ENCODE measurements at regions not wholly inside any gene's neighbourhood (a gene's known extent, or its start where the extent isn't known, plus 50 kb on each side); places are given as distances from the start of the nearest gene placed in this dataset.
A peak's percentile ranks its signal among the peaks of the same experiment; 100 is the strongest.

- no peak for DNase-seq
These were observed 194.5 kb upstream of the TSC22D2 start for GRCh38 chr3:150213577-150213976.

GRCh38 chr3:150210461-150211110 lies 197.5 kb upstream of the TSC22D2 start:
- no peak for DNase-seq

- no peak for DNase-seq
These were observed 204.8 kb upstream of the TSC22D2 start for GRCh38 chr3:150203273-150203672.

GRCh38 chr3:150202711-150203110 lies 205.4 kb upstream of the TSC22D2 start:
- DNase-seq = no peak

- no peak for DNase-seq
These were observed 213.1 kb upstream of the TSC22D2 start for GRCh38 chr3:150194957-150195356.

- no peak for DNase-seq
These were observed 213.6 kb upstream of the TSC22D2 start for GRCh38 chr3:150194513-150194912.

GRCh38 chr3:150184426-150185071 lies 213.9 kb upstream of the PFN2 start:
- DNase-seq = no peak

- DNase-seq = peak; percentile 21
These were observed 213.2 kb upstream of the PFN2 start for GRCh38 chr3:150183678-150184425.

- DNase-seq = no peak
These were observed 209.6 kb upstream of the PFN2 start for GRCh38 chr3:150180334-150180733.

GRCh38 chr3:150179330-150179729 lies 208.6 kb upstream of the PFN2 start:
- DNase-seq = no peak

GRCh38 chr3:150177673-150178381 lies 207.1 kb upstream of the PFN2 start:
- no peak for DNase-seq

GRCh38 chr3:150174179-150174578 lies 203.5 kb upstream of the PFN2 start:
- DNase-seq = no peak

GRCh38 chr3:150172356-150172755 lies 201.7 kb upstream of the PFN2 start:
- no peak for DNase-seq

GRCh38 chr3:150170852-150171520 lies 200.3 kb upstream of the PFN2 start:
- DNase-seq = no peak

- no peak for DNase-seq
These were observed 198.7 kb upstream of the PFN2 start for GRCh38 chr3:150169330-150169940.

- no peak for DNase-seq
These were observed 198.0 kb upstream of the PFN2 start for GRCh38 chr3:150168698-150169097.

GRCh38 chr3:150165396-150166094 lies 194.8 kb upstream of the PFN2 start:
- DNase-seq = no peak

GRCh38 chr3:150161011-150161410 lies 190.3 kb upstream of the PFN2 start:
- DNase-seq = no peak

GRCh38 chr3:150158943-150159625 lies 188.4 kb upstream of the PFN2 start:
- DNase-seq = no peak

- DNase-seq = no peak
These were observed 181.9 kb upstream of the PFN2 start for GRCh38 chr3:150152567-150152966.

GRCh38 chr3:150150633-150151032 lies 179.9 kb upstream of the PFN2 start:
- no peak for DNase-seq
